Loucy (cell line): ENCODE measurements at regions not wholly inside any gene's neighbourhood (a gene's known extent, or its start where the extent isn't known, plus 50 kb on each side); places are given as distances from the start of the nearest gene placed in this dataset.

Experiments used
- H2AFZ ChIP-seq: fragments of 200-600 bp; sonication (generic); 2 replicates; pipeline ENCODE4 v1.6.0; 2016; ENCODE audit warnings: antibody characterized with exemption, mild to moderate bottlenecking, low read length, moderate library complexity
- H3F3A ChIP-seq: fragments of 200-600 bp; 2 replicates; pipeline ENCODE4 v1.6.0; 2016; ENCODE audit warnings: antibody characterized with exemption, low read depth, mild to moderate bottlenecking
- H3K27me3 ChIP-seq: fragments of 200-600 bp; sonication (generic); 2 replicates; pipeline ENCODE4 v1.6.1; 2014; ENCODE audit warnings: low read length, mild to moderate bottlenecking; ENCODE audit not compliant: insufficient read depth, poor library complexity, severe bottlenecking
- H3K36me3 ChIP-seq: fragments of 200-600 bp; sonication (generic); 2 replicates; pipeline ENCODE4 v1.6.1; 2016; ENCODE audit warnings: low read length; ENCODE audit not compliant: insufficient read depth
- H3K4me1 ChIP-seq: fragments of 200-600 bp; sonication (generic); 2 replicates; pipeline ENCODE4 v1.5.1; 2014; ENCODE audit warnings: low read length, mild to moderate bottlenecking; ENCODE audit not compliant: insufficient read depth, poor library complexity, severe bottlenecking
- H3K4me2 ChIP-seq: fragments of 200-600 bp; sonication (generic); 2 replicates; pipeline ENCODE4 v1.6.0; 2014; ENCODE audit warnings: antibody characterized with exemption, low read length, low read depth, mild to moderate bottlenecking; ENCODE audit not compliant: poor library complexity, severe bottlenecking
- H3K4me3 ChIP-seq: fragments of 200-600 bp; sonication (generic); 2 replicates; pipeline ENCODE4 v1.5.1; 2014; ENCODE audit warnings: low read length, mild to moderate bottlenecking, mixed read lengths; ENCODE audit not compliant: poor library complexity, severe bottlenecking
- H3K79me2 ChIP-seq: fragments of 200-600 bp; sonication (generic); 2 replicates; pipeline ENCODE4 v1.6.1; 2014; ENCODE audit warnings: low read length; ENCODE audit not compliant: insufficient read depth
- H3K9ac ChIP-seq: fragments of 200-600 bp; sonication (generic); 2 replicates; pipeline ENCODE4 v1.6.0; 2014; ENCODE audit warnings: mild to moderate bottlenecking, low read depth, low read length, moderate library complexity; ENCODE audit not compliant: poor library complexity, severe bottlenecking
- H3K9me2 ChIP-seq: fragments of 200-600 bp; sonication (generic); replicated peaks from 2 replicates; pipeline ENCODE4 v1.6.1; 2016; ENCODE audit warnings: low read depth, low read length, mixed read lengths
- H3K9me3 ChIP-seq: fragments of 200-600 bp; sonication (generic); 2 replicates; pipeline ENCODE4 v1.6.1; 2014; ENCODE audit warnings: mild to moderate bottlenecking, antibody characterized with exemption, low read length, low read depth; ENCODE audit not compliant: insufficient read depth
- H4K20me1 ChIP-seq: fragments of 200-600 bp; sonication (generic); 2 replicates; pipeline ENCODE4 v1.6.0; 2014; ENCODE audit warnings: antibody characterized with exemption, low read length, mild to moderate bottlenecking; ENCODE audit not compliant: insufficient read depth, poor library complexity, severe bottlenecking
- EZH2phosphoT487 ChIP-seq: fragments of 200-600 bp; IDR thresholded peaks from 2 replicates; pipeline ENCODE4 v1.6.1; 2018; ENCODE audit warnings: antibody characterized with exemption, mild to moderate bottlenecking, moderate library complexity, borderline replicate concordance
- TF ChIP-seq, protein P1 (sequence below): fragments of 200-600 bp; sonication (generic); conservative IDR thresholded peaks from 2 replicates; pipeline ENCODE4 v1.5.1; 2014; ENCODE audit warnings: mild to moderate bottlenecking, antibody characterized with exemption, low read length

DNA sequence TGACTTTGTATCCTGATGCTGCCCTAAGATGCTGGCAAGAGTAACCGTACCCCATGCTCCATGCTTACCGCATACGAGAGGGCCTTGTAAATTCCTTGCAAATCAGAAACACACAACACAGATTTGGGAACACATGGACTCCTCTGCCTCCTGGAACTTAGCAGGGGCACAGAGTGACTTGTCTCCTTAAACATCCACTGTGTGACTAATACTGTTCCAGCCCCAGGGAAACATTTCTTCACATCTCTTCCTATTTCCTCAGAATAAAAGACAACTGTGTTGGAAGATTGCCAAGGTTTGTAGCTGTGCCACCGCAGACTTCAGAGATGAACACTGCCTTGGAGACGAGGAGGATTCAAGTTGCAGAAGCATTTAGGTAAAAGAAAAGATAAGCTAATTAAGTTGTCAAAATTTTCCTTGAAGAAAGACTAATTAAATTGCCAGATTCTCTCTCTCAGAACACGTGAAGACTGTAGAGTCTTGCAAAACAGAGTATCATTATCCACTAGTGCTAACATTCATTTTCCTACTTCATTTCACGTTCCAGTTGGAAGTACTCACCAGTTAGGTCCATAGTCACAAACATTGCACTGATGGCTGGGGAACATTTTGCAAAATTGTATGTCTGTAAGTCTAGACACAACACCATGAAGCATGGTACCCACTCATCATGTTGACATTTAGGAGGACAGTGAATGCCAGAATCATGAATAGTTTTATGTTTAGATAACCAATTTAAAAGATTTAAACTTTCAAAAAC is 188.8 kb downstream of the TSN start:
- Histone ChIP-seq H3K4me3 (no peak overlapping the region), H3K36me3 (no peaks in the 10 kb centered on the region), H3K27me3 (no peaks in the 10 kb centered on the region), H3K4me2 (no peak overlapping the region), H3K9ac (no peak overlapping the region), H2AFZ (no peak overlapping the region), H3F3A (no peaks in the 10 kb centered on the region), H3K4me1 (no peaks in the 10 kb centered on the region), H3K9me2 (no peaks in the 10 kb centered on the region), H4K20me1 (no peaks in the 10 kb centered on the region), H3K9me3 (no peaks in the 10 kb centered on the region), H3K79me2 (no peaks in the 10 kb centered on the region)
- no peak for TF ChIP-seq EZH2phosphoT487
- TF ChIP-seq, protein P1, sequence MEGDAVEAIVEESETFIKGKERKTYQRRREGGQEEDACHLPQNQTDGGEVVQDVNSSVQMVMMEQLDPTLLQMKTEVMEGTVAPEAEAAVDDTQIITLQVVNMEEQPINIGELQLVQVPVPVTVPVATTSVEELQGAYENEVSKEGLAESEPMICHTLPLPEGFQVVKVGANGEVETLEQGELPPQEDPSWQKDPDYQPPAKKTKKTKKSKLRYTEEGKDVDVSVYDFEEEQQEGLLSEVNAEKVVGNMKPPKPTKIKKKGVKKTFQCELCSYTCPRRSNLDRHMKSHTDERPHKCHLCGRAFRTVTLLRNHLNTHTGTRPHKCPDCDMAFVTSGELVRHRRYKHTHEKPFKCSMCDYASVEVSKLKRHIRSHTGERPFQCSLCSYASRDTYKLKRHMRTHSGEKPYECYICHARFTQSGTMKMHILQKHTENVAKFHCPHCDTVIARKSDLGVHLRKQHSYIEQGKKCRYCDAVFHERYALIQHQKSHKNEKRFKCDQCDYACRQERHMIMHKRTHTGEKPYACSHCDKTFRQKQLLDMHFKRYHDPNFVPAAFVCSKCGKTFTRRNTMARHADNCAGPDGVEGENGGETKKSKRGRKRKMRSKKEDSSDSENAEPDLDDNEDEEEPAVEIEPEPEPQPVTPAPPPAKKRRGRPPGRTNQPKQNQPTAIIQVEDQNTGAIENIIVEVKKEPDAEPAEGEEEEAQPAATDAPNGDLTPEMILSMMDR: no peak

DNA sequence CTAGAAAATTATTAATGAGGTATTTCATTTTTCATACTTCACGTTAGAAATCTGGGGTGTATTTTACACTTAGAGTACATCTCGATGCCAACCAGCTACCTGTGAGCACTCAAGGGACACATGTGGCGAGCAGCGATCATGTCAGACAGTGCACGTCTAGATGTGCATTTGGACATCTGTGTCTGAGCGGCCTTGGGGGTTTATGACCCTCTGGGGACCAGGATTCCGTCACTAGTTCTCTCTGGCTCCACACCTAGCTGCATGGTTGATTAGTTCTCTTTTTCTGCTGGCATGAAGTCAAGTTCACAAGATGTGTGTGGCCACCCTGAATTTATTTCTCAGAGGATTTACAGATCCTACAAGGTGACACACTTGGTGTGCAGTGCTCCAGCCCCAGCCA is 192.2 kb downstream of the TSN start:
- Histone ChIP-seq H3K27me3 (no peaks in the 10 kb centered on the region), H3K79me2 (no peaks in the 10 kb centered on the region), H3K36me3 (no peaks in the 10 kb centered on the region), H3K4me3 (no peak overlapping the region), H3K9me2 (no peaks in the 10 kb centered on the region), H4K20me1 (no peaks in the 10 kb centered on the region), H2AFZ (no peak overlapping the region), H3F3A (no peaks in the 10 kb centered on the region), H3K4me2 (no peak overlapping the region), H3K4me1 (no peaks in the 10 kb centered on the region), H3K9ac (no peak overlapping the region), H3K9me3 (no peaks in the 10 kb centered on the region)
- no peak for TF ChIP-seq EZH2phosphoT487
- TF ChIP-seq, protein P1: no peak

DNA sequence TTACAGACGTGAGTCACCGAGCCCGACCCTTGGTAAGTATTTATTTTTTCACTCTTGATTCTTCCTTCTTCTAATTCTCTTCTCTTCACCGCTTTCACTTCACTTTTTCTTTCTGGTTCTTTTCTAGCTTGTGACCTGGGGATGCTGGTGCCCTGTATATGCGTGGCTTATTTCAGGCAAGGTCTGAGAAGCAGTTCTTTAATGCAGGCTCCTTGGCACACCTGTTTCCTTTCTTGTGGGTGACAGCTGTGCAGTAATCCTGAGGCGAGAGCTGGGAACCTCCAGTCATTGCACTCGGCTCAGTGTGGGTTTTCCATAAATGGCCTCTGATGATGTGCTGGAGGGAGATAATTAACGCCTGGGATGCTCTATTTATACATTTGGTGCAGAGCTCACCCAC is 193.8 kb downstream of the TSN start:
- Histone ChIP-seq H3K79me2 (no peaks in the 10 kb centered on the region), H3K4me3 (no peak overlapping the region), H3K4me2 (no peak overlapping the region), H3K4me1 (no peaks in the 10 kb centered on the region), H3F3A (no peaks in the 10 kb centered on the region), H3K9me2 (no peaks in the 10 kb centered on the region), H3K36me3 (no peaks in the 10 kb centered on the region), H2AFZ (no peak overlapping the region), H3K9ac (no peak overlapping the region), H4K20me1 (no peaks in the 10 kb centered on the region), H3K27me3 (no peaks in the 10 kb centered on the region), H3K9me3 (no peaks in the 10 kb centered on the region)
- no peak for TF ChIP-seq EZH2phosphoT487
- TF ChIP-seq, protein P1: no peak
